GM12875 (cell line): ENCODE measurements at regions not wholly inside any gene's neighbourhood (a gene's known extent, or its start where the extent isn't known, plus 50 kb on each side); places are given as distances from the start of the nearest gene placed in this dataset.
A peak's percentile ranks its signal among the peaks of the same experiment; 100 is the strongest.

Experiments used
- H3K4me3 ChIP-seq: one replicate; pipeline ENCODE4 v1.5.1; 2011; ENCODE audit warnings: low read depth, low read length, control low read depth
- CTCF ChIP-seq: IDR thresholded peaks from 2 replicates; pipeline ENCODE4 v1.5.1; 2011; ENCODE audit warnings: low read depth, mild to moderate bottlenecking, control low read depth, inconsistent platforms, low read length, moderate library complexity, borderline replicate concordance; ENCODE audit not compliant: insufficient read depth

GRCh38 chr2:74756356-74756890, 77.5 kb upstream of the HK2 start:
- TF ChIP-seq CTCF = no peak
- no peak overlapping the region for H3K4me3 ChIP-seq

- no peak overlapping the region for H3K4me3 ChIP-seq
- TF ChIP-seq CTCF = no peak
These were observed 73.9 kb upstream of the HK2 start for GRCh38 chr2:74759986-74760385.

- no peak for TF ChIP-seq CTCF
- H3K4me3 ChIP-seq = no peak overlapping the region
These were observed 72.9 kb upstream of the HK2 start for GRCh38 chr2:74760875-74761630.

GRCh38 chr2:74762789-74763188, 71.1 kb upstream of the HK2 start:
- no peak overlapping the region for H3K4me3 ChIP-seq
- peak; percentile 30; the same call in 1 of the 2 replicates for TF ChIP-seq CTCF

GRCh38 chr2:74763962-74764428, 69.9 kb upstream of the HK2 start:
- no peak overlapping the region for H3K4me3 ChIP-seq
- no peak for TF ChIP-seq CTCF

- no peak overlapping the region for H3K4me3 ChIP-seq
- TF ChIP-seq CTCF = no peak
These were observed 69.3 kb upstream of the HK2 start for GRCh38 chr2:74764429-74765272.

GRCh38 chr2:74766780-74767179, 67.1 kb upstream of the HK2 start:
- no peak overlapping the region for H3K4me3 ChIP-seq
- no peak for TF ChIP-seq CTCF
